Kidney epithelial cell (primary cell): ENCODE measurements at regions not wholly inside any gene's neighbourhood (a gene's known extent, or its start where the extent isn't known, plus 50 kb on each side); places are given as distances from the start of the nearest gene placed in this dataset.
"Not testable (repeated sequence)": the region's sequence is repeated elsewhere in the genome, so short reads cannot be mapped to it uniquely, and the experiment has no call there.

ENCODE experiments used
- DNase-seq: peaks from one replicate; pipeline ENCODE4 v3.0.0-alpha.2; 2010; ENCODE audit warnings: low read depth
- H3K27me3 ChIP-seq: 2 replicates; pipeline ENCODE4 v1.6.0; 2011; ENCODE audit warnings: low read length; ENCODE audit not compliant: control insufficient read depth, insufficient read depth
- H3K36me3 ChIP-seq: 2 replicates; pipeline ENCODE4 v1.5.1; 2011; ENCODE audit warnings: low read length; ENCODE audit not compliant: control insufficient read depth, insufficient read depth
- H3K4me3 ChIP-seq: 2 replicates; pipeline ENCODE4 v1.5.1; 2011; ENCODE audit warnings: low read depth, mild to moderate bottlenecking, control low read depth, low read length

GRCh38 chr9:38896404-38896803 is 176.5 kb upstream of the FAM240B start:
- H3K36me3 ChIP-seq, DNase-seq, H3K4me3 ChIP-seq, H3K27me3 ChIP-seq: not testable (repeated sequence)

DNA sequence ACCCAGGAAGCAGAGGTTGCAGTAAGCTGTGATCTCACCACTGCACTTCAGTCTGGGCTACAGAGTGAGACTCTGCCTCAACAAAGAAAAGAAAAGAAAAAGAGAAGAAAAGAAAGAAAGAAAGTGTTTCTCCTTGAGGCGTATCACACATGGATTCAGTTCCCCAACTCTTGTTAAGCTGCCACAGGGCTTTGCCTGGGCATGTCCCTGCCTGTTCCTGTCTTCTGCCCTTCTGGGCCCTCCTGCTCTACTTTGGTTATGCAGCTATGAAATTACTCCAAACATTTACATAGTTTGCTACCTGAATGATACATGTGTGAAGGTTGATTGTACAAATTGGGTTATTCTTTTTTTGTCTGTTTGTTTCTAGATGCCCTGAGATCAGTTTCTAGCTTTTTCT is 175.3 kb upstream of the FAM240B start:
- DNase-seq, H3K4me3 ChIP-seq, H3K36me3 ChIP-seq, H3K27me3 ChIP-seq: not testable (repeated sequence)

- not testable (repeated sequence) for H3K4me3 ChIP-seq, H3K27me3 ChIP-seq, H3K36me3 ChIP-seq, DNase-seq
Measured at GRCh38 chr9:38892539-38893232, 172.8 kb upstream of the FAM240B start.

GRCh38 chr9:38886076-38886475 is 166.1 kb upstream of the FAM240B start:
- not testable (repeated sequence) for H3K36me3 ChIP-seq, H3K27me3 ChIP-seq, H3K4me3 ChIP-seq, DNase-seq

DNA sequence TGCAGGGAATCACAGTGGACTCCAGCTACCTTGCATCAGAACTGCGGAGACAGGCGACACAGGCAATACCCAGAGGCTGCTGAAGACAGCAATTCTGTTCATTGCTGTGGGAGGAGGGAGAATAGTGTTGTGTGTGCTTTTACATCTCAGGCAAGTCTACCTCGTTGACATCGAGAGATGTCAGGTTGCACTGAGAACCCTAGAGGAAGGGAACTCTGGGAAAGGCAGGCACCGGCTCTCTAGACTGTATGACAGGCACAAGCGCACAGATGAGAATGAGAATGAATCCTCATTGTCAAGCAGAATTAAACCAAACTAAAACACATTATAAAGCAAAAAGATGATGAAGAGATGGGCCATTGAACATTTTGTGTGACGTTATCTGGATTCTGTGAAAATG is 155.7 kb upstream of the FAM240B start:
- not testable (repeated sequence) for H3K4me3 ChIP-seq, H3K36me3 ChIP-seq, DNase-seq, H3K27me3 ChIP-seq

- not testable (repeated sequence) for H3K36me3 ChIP-seq, H3K4me3 ChIP-seq, H3K27me3 ChIP-seq, DNase-seq
Measured at GRCh38 chr9:38871282-38871940, 151.5 kb upstream of the FAM240B start.

- not testable (repeated sequence) for H3K27me3 ChIP-seq, H3K36me3 ChIP-seq, DNase-seq, H3K4me3 ChIP-seq
Measured at GRCh38 chr9:38859827-38860226, 139.9 kb upstream of the FAM240B start.

DNA sequence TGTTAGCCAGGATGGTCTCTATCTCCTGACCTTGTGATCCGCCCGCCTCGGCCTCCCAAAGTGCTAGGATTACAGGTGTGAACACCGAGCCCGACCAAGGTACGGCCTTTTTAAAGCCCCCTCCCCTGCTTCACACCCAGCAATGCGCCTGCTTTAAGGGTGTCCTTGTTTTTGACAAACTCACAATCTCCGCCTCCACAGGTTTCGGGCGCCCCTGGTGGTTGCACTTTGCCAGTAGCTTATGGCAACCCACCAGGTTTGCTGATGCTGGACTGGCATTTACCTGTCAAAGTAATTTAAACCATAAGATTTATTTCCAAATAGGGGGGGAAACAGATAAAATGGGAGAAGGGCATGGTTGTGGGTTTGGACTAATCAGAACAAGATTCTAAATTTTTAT is 129.0 kb upstream of the FAM240B start:
- DNase-seq = not testable (repeated sequence)

DNA sequence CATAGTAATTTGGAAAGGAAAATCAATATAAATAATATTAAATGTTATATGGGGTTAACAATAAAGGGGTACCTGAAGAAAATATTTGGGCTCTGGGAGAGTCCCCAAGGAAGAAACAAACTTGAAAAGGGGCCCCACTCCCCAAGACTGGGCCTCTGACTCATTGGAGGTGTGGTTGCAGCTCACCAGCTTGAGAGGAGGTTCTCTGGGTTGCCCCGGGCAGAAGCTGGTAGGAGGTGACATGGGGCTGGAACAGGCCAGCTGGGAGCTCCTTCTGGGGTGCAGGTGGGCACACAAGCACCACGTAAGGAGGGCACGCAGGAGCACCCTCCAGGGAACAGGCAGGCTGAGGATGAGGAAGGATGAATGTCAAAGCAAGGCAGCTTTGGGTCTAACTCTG is 120.3 kb upstream of the FAM240B start:
- not testable (repeated sequence) for H3K27me3 ChIP-seq

More for the DNA sequence above, 129.0 kb upstream of the FAM240B start:
- H3K4me3 ChIP-seq, H3K27me3 ChIP-seq, H3K36me3 ChIP-seq: not testable (repeated sequence)

DNA sequence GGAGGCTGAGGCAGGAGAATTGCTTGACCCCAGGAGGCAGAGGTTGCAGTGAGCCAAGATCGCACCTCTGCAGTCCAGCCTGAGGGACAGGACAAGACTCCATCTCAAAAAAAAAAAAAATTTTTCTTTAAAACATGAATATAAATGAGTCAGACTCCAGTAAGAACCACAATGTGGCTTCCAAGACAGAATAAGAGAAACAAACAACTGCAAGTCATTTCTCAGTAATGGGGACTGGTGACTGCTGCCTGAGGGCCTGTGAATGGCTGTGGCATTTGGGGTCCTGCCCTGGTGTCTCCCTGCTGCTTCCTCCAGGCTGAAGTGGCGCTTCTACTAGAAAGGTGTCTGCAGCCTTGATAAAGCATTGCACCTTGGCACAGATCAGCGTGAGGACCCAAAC is 113.8 kb upstream of the FAM240B start:
- not testable (repeated sequence) for DNase-seq

More for the DNA sequence above, 120.3 kb upstream of the FAM240B start:
- DNase-seq, H3K4me3 ChIP-seq, H3K36me3 ChIP-seq: not testable (repeated sequence)

DNA sequence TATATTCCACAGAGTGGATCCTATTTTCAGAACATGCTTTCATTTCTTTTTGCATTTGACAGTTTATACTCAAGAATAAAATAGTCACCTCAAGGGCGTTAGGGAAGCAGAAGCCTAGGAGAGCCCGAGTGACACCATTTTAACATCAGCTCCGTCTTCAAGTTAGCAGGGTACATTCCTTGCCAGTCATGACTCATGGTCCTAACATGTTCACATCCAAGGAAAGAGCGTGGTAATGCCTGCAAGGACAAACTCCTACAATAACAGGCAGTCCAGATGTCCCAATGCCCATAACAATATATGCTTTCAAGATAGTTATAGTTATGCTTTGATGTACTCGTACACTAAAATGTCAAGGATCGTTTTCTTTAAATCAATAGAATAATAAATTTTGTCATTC is 93.9 kb upstream of the FAM240B start:
- H3K36me3 ChIP-seq, H3K4me3 ChIP-seq, H3K27me3 ChIP-seq, DNase-seq: not testable (repeated sequence)

More for the DNA sequence above, 113.8 kb upstream of the FAM240B start:
- H3K36me3 ChIP-seq, H3K27me3 ChIP-seq, H3K4me3 ChIP-seq: not testable (repeated sequence)

DNA sequence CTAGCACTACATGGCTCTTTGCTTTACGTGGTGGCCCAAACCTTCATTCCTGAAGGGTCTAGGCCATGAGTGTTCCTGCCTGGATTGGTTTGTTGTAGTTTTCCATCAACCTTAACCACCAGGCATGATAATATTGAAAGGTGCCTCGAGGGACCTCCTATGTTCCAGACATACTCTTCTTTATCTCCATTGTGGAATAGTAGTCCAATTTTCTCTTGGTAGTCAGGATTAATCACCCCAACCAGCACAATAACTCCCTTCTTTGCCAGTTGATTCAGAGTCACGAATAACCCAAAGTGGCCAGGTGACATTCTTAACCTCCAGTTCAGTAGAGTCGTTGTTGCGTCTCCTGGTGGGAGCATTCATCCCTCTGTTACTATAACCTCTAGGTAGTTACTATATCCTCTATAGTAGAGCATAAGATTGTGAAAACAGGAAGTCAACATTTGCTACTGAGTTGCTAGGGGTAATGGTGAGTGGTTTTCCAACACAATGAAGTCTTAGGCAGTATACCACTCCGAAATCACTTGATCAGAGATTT is 88.1 kb upstream of the FAM240B start:
- H3K36me3 ChIP-seq, DNase-seq, H3K27me3 ChIP-seq, H3K4me3 ChIP-seq: not testable (repeated sequence)
